HEK293T (cell line): ENCODE measurements at regions not wholly inside any gene's neighbourhood (a gene's known extent, or its start where the extent isn't known, plus 50 kb on each side); places are given as distances from the start of the nearest gene placed in this dataset.

Experiments
- BHLHE40 ChIP-seq: fragments of 450-650 bp; IDR thresholded peaks from 2 replicates; pipeline ENCODE4 v1.6.1; 2016; ENCODE audit warnings: mild to moderate bottlenecking, moderate library complexity, borderline replicate concordance
- ELF4 ChIP-seq: fragments of 450-650 bp; IDR thresholded peaks from 2 replicates; pipeline ENCODE4 v1.6.1; 2017; ENCODE audit warnings: antibody characterized with exemption
- FOXA1 ChIP-seq: fragments of 450-650 bp; IDR thresholded peaks from 2 replicates; pipeline ENCODE4 v1.6.1; 2016; ENCODE audit warnings: mild to moderate bottlenecking
- FOXM1 ChIP-seq: fragments of 450-650 bp; IDR thresholded peaks from 2 replicates; pipeline ENCODE4 v1.6.1; 2017; ENCODE audit warnings: mild to moderate bottlenecking, borderline replicate concordance
- HDGF ChIP-seq: fragments of 450-650 bp; IDR thresholded peaks from 2 replicates; pipeline ENCODE4 v1.6.1; 2017; ENCODE audit warnings: antibody characterized with exemption, borderline replicate concordance
- L3MBTL2 ChIP-seq: fragments of 450-650 bp; conservative IDR thresholded peaks from 2 replicates; pipeline ENCODE4 v1.6.1; 2016; ENCODE audit warnings: mild to moderate bottlenecking
- LEF1 ChIP-seq: fragments of 450-650 bp; IDR thresholded peaks from 2 replicates; pipeline ENCODE4 v1.6.1; 2017; ENCODE audit warnings: mild to moderate bottlenecking, borderline replicate concordance
- SP1 ChIP-seq: fragments of 450-650 bp; IDR thresholded peaks from 2 replicates; pipeline ENCODE4 v1.6.1; 2017
- SUZ12 ChIP-seq: fragments of 450-650 bp; IDR thresholded peaks from 2 replicates; pipeline ENCODE4 v1.6.1; 2016; ENCODE audit warnings: mild to moderate bottlenecking
- TARDBP ChIP-seq: fragments of 450-650 bp; IDR thresholded peaks from 2 replicates; pipeline ENCODE4 v1.6.1; 2016

DNA sequence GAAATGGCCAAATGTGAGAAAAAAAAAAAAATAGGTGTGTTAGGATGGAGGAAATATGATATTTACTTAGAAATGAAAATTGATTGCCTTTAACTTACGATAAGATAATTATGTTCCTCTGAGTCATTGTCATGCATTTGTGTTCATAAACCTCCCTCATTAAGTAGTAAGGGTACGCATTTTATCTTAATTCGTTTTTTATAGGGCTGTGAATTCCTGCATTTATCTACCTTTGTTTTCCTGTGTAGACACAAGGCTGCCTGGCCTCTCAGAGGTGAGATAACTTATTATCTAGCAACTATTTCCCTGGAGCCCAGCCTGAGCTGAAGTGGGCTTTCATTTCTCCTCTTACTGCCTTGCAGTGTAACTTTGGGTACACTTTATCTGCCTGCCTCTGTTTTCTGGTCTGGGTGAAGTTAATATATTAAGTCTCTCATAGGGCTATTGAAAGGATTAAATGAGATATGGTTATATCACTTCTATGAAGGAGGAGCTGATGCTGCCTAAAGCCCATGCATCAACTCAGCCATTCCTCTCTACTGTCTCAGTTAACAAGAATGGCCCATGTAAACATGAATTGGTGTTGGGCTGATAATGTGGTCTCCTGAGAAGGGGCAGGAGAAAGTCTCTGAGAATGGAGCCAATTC is 103.8 kb upstream of the KLF4 start:
- TF ChIP-seq SP1 (no peak), L3MBTL2 (no peak), BHLHE40 (no peak), FOXM1 (no peak), ELF4 (no peak), SUZ12 (no peak), LEF1 (no peak), HDGF (no peak), TARDBP (no peak), FOXA1 (no peak)
